ENCODE measurements at regions not wholly inside any gene's neighbourhood (a gene's known extent, or its start where the extent isn't known, plus 50 kb on each side); places are given as distances from the start of the nearest gene placed in this dataset.

DNA sequence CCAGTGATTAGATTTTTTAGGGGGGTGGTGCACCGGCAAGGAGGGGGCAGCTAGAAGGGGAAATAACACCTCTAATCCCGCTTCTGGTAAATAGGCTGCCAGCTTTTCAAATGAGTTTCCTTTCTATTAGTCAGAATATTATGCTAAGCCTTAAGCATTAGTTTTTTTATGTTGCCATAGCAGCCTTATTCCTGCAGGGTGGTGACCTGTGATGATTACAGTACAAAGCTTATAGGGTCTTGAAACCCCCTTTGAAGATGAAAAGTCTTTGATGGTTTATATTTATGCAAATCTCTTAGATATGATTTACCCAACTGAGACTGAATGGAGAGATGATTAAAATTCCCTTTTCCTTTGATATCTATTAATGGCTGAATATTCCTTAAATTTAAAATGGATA, 109.8 kb downstream of the ZIC5 start:
- TF ChIP-seq CTCF (IDR thresholded peaks at IDR 0.05; ENCODE audit: borderline replicate concordance, extremely low read depth, low read length, poor library complexity, severe bottlenecking) (no peak), EZH2 (IDR thresholded peaks at IDR 0.05; ENCODE audit: borderline replicate concordance, low read depth, low read length, severe bottlenecking) (no peak)
